ENCODE measurements at regions not wholly inside any gene's neighbourhood (a gene's known extent, or its start where the extent isn't known, plus 50 kb on each side); places are given as distances from the start of the nearest gene placed in this dataset.

GRCh38 chr2:45236268-45236667 lies 227.0 kb upstream of the SIX2 start:
- no peak overlapping the region for H3K4me3 ChIP-seq
- no peaks in the 10 kb centered on the region for H3K9me3 ChIP-seq
- 89% methylated on average over 2 of the region's 2 CpGs for WGBS
- H3K27me3 ChIP-seq, result no peaks in the 10 kb centered on the region
- H3K4me1 ChIP-seq, result peaks cover 4 to 7% (median 6%) of the 10 kb centered on the region in 4 donors
- intact Hi-C loops (cut with DNase I), result no loop called here
- peak; percentile 34 for DNase-seq (ENCODE audit: extremely low spot score)
- TF ChIP-seq POLR2A (IDR thresholded peaks at IDR 0.05; ENCODE audit: low read depth) (no peak), CTCF (IDR thresholded peaks at IDR 0.05) (no peak), POLR2AphosphoS5 (IDR thresholded peaks at IDR 0.05) (no peak), EP300 (IDR thresholded peaks at IDR 0.05) (no peak)
- no peaks in the 10 kb centered on the region for H3K36me3 ChIP-seq
- H3K27ac ChIP-seq (replicated peaks in 1 of 4), result no peak overlapping the region

DNA sequence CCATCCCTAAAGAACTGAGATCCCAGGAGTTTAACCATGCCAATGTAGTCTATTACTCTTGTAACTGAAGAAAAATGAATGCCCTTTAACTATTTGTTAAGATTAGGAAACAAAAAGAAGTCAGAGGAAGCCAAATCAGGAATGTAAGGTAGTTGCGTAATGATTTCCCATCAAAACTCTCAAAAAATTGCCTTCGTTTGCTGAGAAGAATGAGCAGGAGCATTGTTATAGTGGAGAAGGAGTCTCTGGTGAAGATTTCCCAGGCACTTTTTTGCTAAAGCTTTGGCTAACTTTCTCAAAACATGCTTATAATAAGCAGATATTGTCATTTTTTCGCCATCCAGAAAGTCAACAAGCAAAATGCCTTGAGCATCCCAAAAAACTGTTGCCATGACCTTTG lies 224.0 kb upstream of the SIX2 start:
- Histone ChIP-seq H3K4me3 (no peak overlapping the region), H3K27ac (replicated peaks in 1 of 4) (no peak overlapping the region), H3K9me3 (no peaks in the 10 kb centered on the region), H3K4me1 (no peaks in the 10 kb centered on the region), H3K36me3 (no peaks in the 10 kb centered on the region), H3K27me3 (no peaks in the 10 kb centered on the region)
- WGBS, result 92% methylated on average over 3 of the region's 3 CpGs
- intact Hi-C loops (cut with DNase I), result no loop called here
- peak; percentile 4 for DNase-seq (ENCODE audit: extremely low spot score)
- no peak for TF ChIP-seq POLR2A (IDR thresholded peaks at IDR 0.05; ENCODE audit: low read depth)
- TF ChIP-seq CTCF (IDR thresholded peaks at IDR 0.05), result no peak
- no peak for TF ChIP-seq POLR2AphosphoS5 (IDR thresholded peaks at IDR 0.05)
- TF ChIP-seq EP300 (IDR thresholded peaks at IDR 0.05), result no peak

DNA sequence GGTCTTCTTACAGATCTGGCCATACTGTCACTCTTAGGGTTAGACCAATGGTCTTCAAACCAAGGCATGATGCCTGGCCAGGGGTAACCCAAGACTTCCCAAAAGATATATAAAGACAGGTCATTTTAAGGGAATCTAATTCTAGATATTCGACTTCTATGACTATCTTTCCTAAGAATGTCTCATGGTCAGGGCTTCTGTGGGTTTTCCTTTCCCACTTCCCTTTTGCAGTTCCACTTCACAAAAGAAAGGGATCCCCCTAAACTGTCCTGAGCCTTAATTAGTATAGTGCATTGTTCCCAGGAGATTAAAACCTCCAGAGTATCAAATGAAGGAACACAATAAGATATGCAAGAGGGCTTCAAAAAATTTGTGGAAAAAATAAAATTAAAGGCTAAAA lies 223.6 kb upstream of the SIX2 start:
- TF ChIP-seq EP300 (IDR thresholded peaks at IDR 0.05) (no peak), POLR2A (IDR thresholded peaks at IDR 0.05; ENCODE audit: low read depth) (no peak)
- H3K4me1 ChIP-seq, result no peaks in the 10 kb centered on the region
- WGBS, result 75% methylated on average over 1 of the region's 1 CpG
- no peak for DNase-seq (ENCODE audit: extremely low spot score)
- H3K27me3 ChIP-seq, result no peaks in the 10 kb centered on the region
- H3K4me3 ChIP-seq, result no peak overlapping the region
- no peak overlapping the region for H3K27ac ChIP-seq (replicated peaks in 1 of 4)
- H3K36me3 ChIP-seq, result no peaks in the 10 kb centered on the region
- intact Hi-C loops (cut with DNase I), result no loop called here
- no peaks in the 10 kb centered on the region for H3K9me3 ChIP-seq

DNA sequence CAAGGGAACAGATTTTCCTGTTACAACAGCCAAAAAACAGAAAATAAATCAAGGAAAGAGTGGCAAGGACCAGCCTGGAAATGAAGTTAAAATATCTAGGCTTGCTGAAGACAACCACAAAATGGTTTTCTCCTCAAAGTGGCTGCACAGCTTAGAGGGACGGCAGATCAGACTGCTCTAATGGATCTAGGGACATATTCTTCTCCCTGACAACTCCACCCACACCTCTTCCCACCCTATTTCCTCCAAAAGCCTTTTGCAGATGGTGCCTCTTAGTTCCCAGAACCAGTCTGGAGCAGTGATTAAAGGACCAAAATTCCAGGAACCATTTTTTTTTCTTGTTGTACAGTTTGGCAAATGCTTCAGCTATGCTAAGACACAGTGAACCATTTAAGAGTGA lies 220.2 kb upstream of the SIX2 start:
- Histone ChIP-seq H3K36me3 (no peaks in the 10 kb centered on the region), H3K9me3 (no peaks in the 10 kb centered on the region), H3K4me3 (no peak overlapping the region), H3K27ac (replicated peaks in 1 of 4) (no peak overlapping the region), H3K4me1 (no peaks in the 10 kb centered on the region), H3K27me3 (no peaks in the 10 kb centered on the region)
- TF ChIP-seq POLR2A (IDR thresholded peaks at IDR 0.05; ENCODE audit: low read depth) (no peak), EP300 (IDR thresholded peaks at IDR 0.05) (no peak), POLR2AphosphoS5 (IDR thresholded peaks at IDR 0.05) (no peak), CTCF (IDR thresholded peaks at IDR 0.05) (no peak)
- DNase-seq (ENCODE audit: extremely low spot score), result no peak
- intact Hi-C loops (cut with DNase I), result no loop called here
- WGBS, result 27% methylated on average over 1 of the region's 1 CpG

GRCh38 chr2:45227347-45227746 lies 218.1 kb upstream of the SIX2 start:
- TF ChIP-seq POLR2AphosphoS5 (IDR thresholded peaks at IDR 0.05), result no peak
- TF ChIP-seq CTCF (IDR thresholded peaks at IDR 0.05), result no peak
- no peak for TF ChIP-seq POLR2A (IDR thresholded peaks at IDR 0.05; ENCODE audit: low read depth)
- no peak for TF ChIP-seq EP300 (IDR thresholded peaks at IDR 0.05)
- WGBS, result 79% methylated on average over 3 of the region's 3 CpGs
- H3K4me3 ChIP-seq, result no peak overlapping the region
- H3K4me1 ChIP-seq, result no peaks in the 10 kb centered on the region
- intact Hi-C loops (cut with DNase I), result no loop called here
- no peaks in the 10 kb centered on the region for H3K36me3 ChIP-seq
- no peak overlapping the region for H3K27ac ChIP-seq (replicated peaks in 1 of 4)
- DNase-seq (ENCODE audit: extremely low spot score), result peak; percentile 24
- H3K9me3 ChIP-seq, result no peaks in the 10 kb centered on the region
- H3K27me3 ChIP-seq, result peaks cover 0 to 13% (median 0%) of the 10 kb centered on the region in 4 donors

All from esophagus muscularis mucosa (tissue), 4 donors.